ENCODE measurements at regions not wholly inside any gene's neighbourhood (a gene's known extent, or its start where the extent isn't known, plus 50 kb on each side); places are given as distances from the start of the nearest gene placed in this dataset.

DNA sequence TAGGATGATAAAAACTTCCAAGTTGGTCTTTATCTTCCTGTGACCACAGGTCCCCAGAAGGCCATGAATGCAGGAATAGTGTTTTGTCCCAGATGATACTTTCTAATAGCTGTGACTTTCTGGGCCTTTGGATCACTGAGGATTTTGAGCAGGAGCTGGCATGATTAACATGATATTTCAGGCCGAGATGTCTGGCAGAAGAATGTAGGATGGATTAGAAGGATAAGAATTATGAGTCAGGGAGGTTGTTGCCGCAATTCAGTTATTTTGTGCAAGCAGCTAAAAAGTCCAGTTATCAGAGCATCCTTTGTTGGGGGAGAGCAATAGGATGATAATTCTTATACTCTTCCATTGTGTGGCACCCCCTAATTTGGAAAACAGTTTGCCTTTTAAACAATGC, 189.7 kb downstream of the PSAT1 start:
- BruUV-seq (replicated peaks): no TSS peak
- Histone ChIP-seq H3K27ac (ENCODE audit: low read depth, low read length, poor library complexity, severe bottlenecking) (no peak overlapping the region), H3K4me1 (ENCODE audit: insufficient read depth, low read length, poor library complexity, severe bottlenecking) (no peaks in the 10 kb centered on the region), H3K9me3 (ENCODE audit: low read depth, low read length, poor library complexity, severe bottlenecking) (peaks cover 6% of the 10 kb centered on the region), H3K27me3 (replicated peaks; ENCODE audit: insufficient read depth, low read depth, low read length, poor library complexity) (peaks cover 17% of the 10 kb centered on the region), H3K4me3 (ENCODE audit: low read depth, low read length, poor library complexity, severe bottlenecking) (no peak overlapping the region), H3K36me3 (ENCODE audit: insufficient read depth, low read length, poor library complexity, severe bottlenecking) (no peaks in the 10 kb centered on the region)
- intact Hi-C loops (cut with micrococcal nuclease; ENCODE audit: unreplicated experiment): no loop called here
- CTCF ChIA-PET: no interaction called here
- TF ChIP-seq EZH2 (IDR thresholded peaks at IDR 0.05; ENCODE audit: borderline replicate concordance, low read depth, low read length, poor library complexity, severe bottlenecking): no peak
- TF ChIP-seq, protein P1, sequence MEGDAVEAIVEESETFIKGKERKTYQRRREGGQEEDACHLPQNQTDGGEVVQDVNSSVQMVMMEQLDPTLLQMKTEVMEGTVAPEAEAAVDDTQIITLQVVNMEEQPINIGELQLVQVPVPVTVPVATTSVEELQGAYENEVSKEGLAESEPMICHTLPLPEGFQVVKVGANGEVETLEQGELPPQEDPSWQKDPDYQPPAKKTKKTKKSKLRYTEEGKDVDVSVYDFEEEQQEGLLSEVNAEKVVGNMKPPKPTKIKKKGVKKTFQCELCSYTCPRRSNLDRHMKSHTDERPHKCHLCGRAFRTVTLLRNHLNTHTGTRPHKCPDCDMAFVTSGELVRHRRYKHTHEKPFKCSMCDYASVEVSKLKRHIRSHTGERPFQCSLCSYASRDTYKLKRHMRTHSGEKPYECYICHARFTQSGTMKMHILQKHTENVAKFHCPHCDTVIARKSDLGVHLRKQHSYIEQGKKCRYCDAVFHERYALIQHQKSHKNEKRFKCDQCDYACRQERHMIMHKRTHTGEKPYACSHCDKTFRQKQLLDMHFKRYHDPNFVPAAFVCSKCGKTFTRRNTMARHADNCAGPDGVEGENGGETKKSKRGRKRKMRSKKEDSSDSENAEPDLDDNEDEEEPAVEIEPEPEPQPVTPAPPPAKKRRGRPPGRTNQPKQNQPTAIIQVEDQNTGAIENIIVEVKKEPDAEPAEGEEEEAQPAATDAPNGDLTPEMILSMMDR (conservative IDR thresholded peaks at IDR 0.05; ENCODE audit: low read depth, low read length): no peak
- POLR2A ChIA-PET (ENCODE audit: low non-redundant PET): no interaction called here
- no peak for DNase-seq (ENCODE audit: low spot score)

DNA sequence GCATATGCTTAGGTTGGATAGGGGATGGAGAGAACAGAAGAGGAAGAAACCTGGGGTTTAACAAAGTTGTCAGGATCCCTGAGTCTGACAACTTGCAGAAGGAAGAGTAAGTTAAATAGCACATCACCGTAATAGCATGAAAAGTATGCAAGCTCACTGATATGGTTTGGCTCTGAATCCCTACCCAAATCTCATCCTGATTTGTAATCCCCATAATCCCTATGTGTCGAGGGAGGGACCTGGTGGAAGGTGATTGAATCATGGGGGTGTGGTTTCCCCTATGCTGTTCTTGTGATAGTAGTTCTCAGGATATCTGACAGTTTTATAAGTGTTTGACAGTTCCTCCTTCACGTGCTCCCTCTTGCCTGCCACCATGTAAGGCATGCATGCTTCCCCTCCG, 193.3 kb downstream of the PSAT1 start:
- Histone ChIP-seq H3K36me3 (ENCODE audit: insufficient read depth, low read length, poor library complexity, severe bottlenecking) (no peaks in the 10 kb centered on the region), H3K4me1 (ENCODE audit: insufficient read depth, low read length, poor library complexity, severe bottlenecking) (no peaks in the 10 kb centered on the region), H3K9me3 (ENCODE audit: low read depth, low read length, poor library complexity, severe bottlenecking) (no peaks in the 10 kb centered on the region), H3K27me3 (replicated peaks; ENCODE audit: insufficient read depth, low read depth, low read length, poor library complexity) (peaks cover 21% of the 10 kb centered on the region), H3K27ac (ENCODE audit: low read depth, low read length, poor library complexity, severe bottlenecking) (no peak overlapping the region), H3K4me3 (ENCODE audit: low read depth, low read length, poor library complexity, severe bottlenecking) (no peak overlapping the region)
- intact Hi-C loops (cut with micrococcal nuclease; ENCODE audit: unreplicated experiment): no loop called here
- BruUV-seq (replicated peaks): no TSS peak
- no peak for TF ChIP-seq EZH2 (IDR thresholded peaks at IDR 0.05; ENCODE audit: borderline replicate concordance, low read depth, low read length, poor library complexity, severe bottlenecking)
- TF ChIP-seq, protein P1 (conservative IDR thresholded peaks at IDR 0.05; ENCODE audit: low read depth, low read length): no peak
- ChIA-PET CTCF (no interaction called here), POLR2A (ENCODE audit: low non-redundant PET) (no interaction called here)
- DNase-seq (ENCODE audit: low spot score): no peak

DNA sequence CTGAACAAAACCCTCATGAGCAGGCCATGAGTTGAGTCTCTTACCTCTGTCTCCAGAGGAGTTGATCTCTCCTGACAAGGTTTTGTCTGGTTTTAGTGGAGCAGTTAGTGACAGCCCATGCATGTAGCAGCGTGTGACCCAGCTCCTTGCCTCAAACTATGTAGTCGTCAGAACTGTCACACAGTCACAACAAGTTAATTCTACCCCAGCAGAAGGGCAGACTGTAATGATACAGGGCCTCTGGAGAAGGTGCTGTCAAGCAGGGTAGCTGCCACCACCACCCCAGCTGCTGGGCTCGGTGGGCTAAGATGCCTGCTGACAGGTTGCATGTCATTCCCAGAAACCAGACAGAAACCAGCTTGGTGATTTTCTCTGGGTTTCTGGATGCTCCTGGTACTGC, 194.5 kb downstream of the PSAT1 start:
- no TSS peak for BruUV-seq (replicated peaks)
- ChIA-PET CTCF (no interaction called here), POLR2A (ENCODE audit: low non-redundant PET) (no interaction called here)
- no peak for TF ChIP-seq EZH2 (IDR thresholded peaks at IDR 0.05; ENCODE audit: borderline replicate concordance, low read depth, low read length, poor library complexity, severe bottlenecking)
- TF ChIP-seq, protein P1 (conservative IDR thresholded peaks at IDR 0.05; ENCODE audit: low read depth, low read length): no peak
- DNase-seq (ENCODE audit: low spot score): no peak
- Histone ChIP-seq H3K36me3 (ENCODE audit: insufficient read depth, low read length, poor library complexity, severe bottlenecking) (no peaks in the 10 kb centered on the region), H3K4me1 (ENCODE audit: insufficient read depth, low read length, poor library complexity, severe bottlenecking) (no peaks in the 10 kb centered on the region), H3K9me3 (ENCODE audit: low read depth, low read length, poor library complexity, severe bottlenecking) (no peaks in the 10 kb centered on the region), H3K27ac (ENCODE audit: low read depth, low read length, poor library complexity, severe bottlenecking) (no peak overlapping the region), H3K4me3 (ENCODE audit: low read depth, low read length, poor library complexity, severe bottlenecking) (no peak overlapping the region), H3K27me3 (replicated peaks; ENCODE audit: insufficient read depth, low read depth, low read length, poor library complexity) (peaks cover 17% of the 10 kb centered on the region)
- intact Hi-C loops (cut with micrococcal nuclease; ENCODE audit: unreplicated experiment): no loop called here

All from A673 (cell line).